ENCODE measurements at regions not wholly inside any gene's neighbourhood (a gene's known extent, or its start where the extent isn't known, plus 50 kb on each side); places are given as distances from the start of the nearest gene placed in this dataset.

- no peak for DNase-seq
These were observed 201.1 kb upstream of the CHD1 start for GRCh38 chr5:99129768-99130501.

- no peak for DNase-seq
These were observed 194.2 kb upstream of the CHD1 start for GRCh38 chr5:99122976-99123375.

GRCh38 chr5:99119326-99119725 is 190.5 kb upstream of the CHD1 start:
- no peak for DNase-seq

- DNase-seq, result no peak
These were observed 187.7 kb upstream of the CHD1 start for GRCh38 chr5:99116526-99116925.

- DNase-seq, result no peak
These were observed 181.1 kb upstream of the CHD1 start for GRCh38 chr5:99109894-99110293.

GRCh38 chr5:99105216-99105615 is 176.4 kb upstream of the CHD1 start:
- DNase-seq, result no peak

GRCh38 chr5:99104538-99105132 is 175.8 kb upstream of the CHD1 start:
- DNase-seq, result peak; percentile 28

- DNase-seq, result no peak
These were observed 173.4 kb upstream of the CHD1 start for GRCh38 chr5:99102073-99102697.

GRCh38 chr5:99099691-99100090 is 170.9 kb upstream of the CHD1 start:
- DNase-seq, result no peak

- no peak for DNase-seq
These were observed 161.2 kb upstream of the CHD1 start for GRCh38 chr5:99089822-99090549.

- DNase-seq, result no peak
These were observed 159.5 kb upstream of the CHD1 start for GRCh38 chr5:99088309-99088708.

GRCh38 chr5:99083197-99083596 is 154.4 kb upstream of the CHD1 start:
- no peak for DNase-seq

- DNase-seq, result no peak
These were observed 152.9 kb upstream of the CHD1 start for GRCh38 chr5:99081711-99082110.

GRCh38 chr5:99076723-99077640 is 148.2 kb upstream of the CHD1 start:
- no peak for DNase-seq

- DNase-seq, result no peak
These were observed 144.0 kb upstream of the CHD1 start for GRCh38 chr5:99072846-99073245.

- no peak for DNase-seq
These were observed 142.0 kb upstream of the CHD1 start for GRCh38 chr5:99070822-99071221.

GRCh38 chr5:99070362-99070761 is 141.6 kb upstream of the CHD1 start:
- no peak for DNase-seq

GRCh38 chr5:99068944-99069650 is 140.3 kb upstream of the CHD1 start:
- DNase-seq, result no peak

GRCh38 chr5:99063737-99064136 is 134.9 kb upstream of the CHD1 start:
- DNase-seq, result no peak

- no peak for DNase-seq
These were observed 132.9 kb upstream of the CHD1 start for GRCh38 chr5:99061711-99062110.

- no peak for DNase-seq
These were observed 132.5 kb upstream of the CHD1 start for GRCh38 chr5:99061299-99061698.

Data from renal pelvis (tissue), 1 donor.